Endometrial microvascular endothelial cells (primary cell): ENCODE measurements at regions not wholly inside any gene's neighbourhood (a gene's known extent, or its start where the extent isn't known, plus 50 kb on each side); places are given as distances from the start of the nearest gene placed in this dataset.

Experiments
- in situ Hi-C: cut with HindIII; loops from 2 replicates; pipeline ENCODE4 v1.10.0; 2017; ENCODE audit warnings: low sequenced_read_pairs, low pct_unique_long_range_greater_than_20kb; ENCODE audit errors: inconsistent ontology term

DNA sequence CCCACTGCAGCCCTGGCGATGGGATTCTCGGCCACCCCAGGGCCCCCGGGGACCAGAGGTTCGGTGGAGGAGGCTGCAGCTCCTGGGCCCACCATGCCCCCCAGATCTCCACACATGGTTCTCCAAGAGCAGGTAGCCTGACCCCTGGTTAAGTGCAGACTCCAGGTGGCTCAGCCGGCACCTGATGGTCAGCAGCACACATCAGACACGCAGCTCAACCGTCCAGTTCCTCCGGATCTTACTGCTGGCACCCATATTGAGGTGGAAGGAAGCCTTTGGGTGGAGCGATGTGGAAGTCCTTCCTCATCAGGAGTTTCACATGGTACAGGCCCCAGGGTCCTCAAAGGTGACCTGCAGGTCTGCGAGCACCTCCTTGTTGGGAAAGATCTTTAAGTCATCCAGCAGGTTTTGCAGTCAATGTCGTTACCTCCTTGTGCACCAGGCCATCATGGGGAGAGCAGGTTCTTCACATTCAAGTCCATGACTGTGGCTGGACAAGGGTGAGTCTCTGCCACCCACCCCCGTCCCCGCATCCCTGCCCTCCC is 74.2 kb upstream of the EEPD1 start:
- in situ Hi-C loops: no loop called here

DNA sequence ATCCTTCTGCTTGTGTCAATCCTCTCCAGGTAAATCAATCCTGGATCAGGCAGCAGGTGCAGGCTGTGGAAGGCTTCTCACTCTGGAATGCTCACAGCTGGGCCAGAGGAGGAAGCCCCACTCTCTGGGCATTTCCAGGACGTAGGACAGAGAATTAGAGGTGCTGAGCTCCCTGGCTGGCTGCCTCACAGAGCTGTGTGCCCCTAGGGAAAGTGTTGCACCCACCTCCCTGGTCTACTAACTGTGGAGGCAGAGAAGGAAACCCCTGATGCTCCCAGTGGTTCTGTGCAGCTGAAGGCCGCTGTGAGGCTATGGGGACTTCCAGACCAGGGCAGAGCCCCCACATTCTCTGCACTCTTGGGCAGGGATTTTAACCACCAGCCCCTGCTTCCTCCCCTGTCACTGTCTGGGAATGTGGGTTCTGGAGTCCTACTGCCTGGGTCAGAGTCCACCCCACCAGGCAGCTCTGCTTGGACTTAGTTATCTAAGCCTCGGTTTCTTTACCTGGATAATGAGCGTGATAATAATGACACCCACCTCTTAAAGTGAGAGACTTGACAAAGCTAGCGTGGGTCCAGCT is 73.5 kb upstream of the EEPD1 start:
- in situ Hi-C loops: no loop called here

DNA sequence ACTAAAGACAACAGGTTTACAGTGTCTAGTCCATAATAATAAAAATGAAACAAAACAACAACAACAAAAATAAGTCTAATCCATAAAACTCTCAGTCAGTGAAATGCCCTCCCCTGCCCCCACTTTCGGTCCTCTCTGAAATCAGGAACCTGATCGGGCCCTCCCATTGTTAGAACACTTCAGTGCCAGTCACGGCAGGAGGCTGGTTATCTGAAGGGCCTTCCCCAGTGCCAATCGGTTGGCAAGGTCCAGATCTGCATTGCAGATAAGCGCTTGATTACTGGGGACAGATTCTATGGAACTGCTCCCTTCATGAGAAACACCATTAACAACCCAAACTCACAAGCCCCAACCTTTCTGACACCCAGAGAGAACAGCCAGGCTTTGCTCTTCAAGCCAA is 72.2 kb upstream of the EEPD1 start:
- in situ Hi-C loops: no loop called here

DNA sequence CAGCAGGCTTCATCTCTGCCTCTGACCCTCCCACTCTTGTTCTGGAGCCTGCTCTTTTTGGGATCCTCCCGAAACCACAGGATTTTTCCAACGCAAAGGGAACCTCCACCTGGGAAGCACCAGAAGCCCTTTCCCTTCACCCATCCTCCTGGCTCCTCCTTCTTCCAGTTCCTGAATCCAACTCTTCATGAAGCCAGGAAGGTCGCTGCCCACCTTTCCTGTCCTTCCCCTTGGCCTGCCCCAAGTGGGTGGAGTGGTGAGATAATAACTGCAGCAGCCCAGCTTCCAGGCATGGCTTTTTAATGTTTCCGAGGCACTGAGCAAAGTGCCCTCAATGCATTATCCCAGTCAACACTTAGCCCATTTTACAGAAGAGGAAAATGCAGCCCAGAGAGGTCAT is 70.8 kb upstream of the EEPD1 start:
- in situ Hi-C loops: no loop called here

DNA sequence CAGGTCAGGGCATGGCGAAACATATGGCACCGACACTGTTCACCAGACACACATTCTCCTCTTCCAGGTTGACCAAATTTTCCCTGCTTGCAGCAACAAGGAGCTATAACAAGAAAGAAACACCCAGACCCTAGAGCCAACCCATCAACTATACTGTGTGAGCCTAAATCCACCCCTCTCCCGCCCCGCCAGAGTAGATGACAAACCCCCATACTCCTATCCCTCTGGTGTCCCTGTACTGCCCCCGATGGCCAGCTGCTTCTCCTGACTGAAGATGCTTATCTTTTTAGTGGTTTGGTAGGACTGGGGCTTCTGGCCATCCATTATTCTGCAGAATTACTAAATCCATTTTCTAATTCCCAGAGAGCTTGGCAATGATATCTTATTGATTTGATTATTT is 70.1 kb upstream of the EEPD1 start:
- in situ Hi-C loops: no loop called here

DNA sequence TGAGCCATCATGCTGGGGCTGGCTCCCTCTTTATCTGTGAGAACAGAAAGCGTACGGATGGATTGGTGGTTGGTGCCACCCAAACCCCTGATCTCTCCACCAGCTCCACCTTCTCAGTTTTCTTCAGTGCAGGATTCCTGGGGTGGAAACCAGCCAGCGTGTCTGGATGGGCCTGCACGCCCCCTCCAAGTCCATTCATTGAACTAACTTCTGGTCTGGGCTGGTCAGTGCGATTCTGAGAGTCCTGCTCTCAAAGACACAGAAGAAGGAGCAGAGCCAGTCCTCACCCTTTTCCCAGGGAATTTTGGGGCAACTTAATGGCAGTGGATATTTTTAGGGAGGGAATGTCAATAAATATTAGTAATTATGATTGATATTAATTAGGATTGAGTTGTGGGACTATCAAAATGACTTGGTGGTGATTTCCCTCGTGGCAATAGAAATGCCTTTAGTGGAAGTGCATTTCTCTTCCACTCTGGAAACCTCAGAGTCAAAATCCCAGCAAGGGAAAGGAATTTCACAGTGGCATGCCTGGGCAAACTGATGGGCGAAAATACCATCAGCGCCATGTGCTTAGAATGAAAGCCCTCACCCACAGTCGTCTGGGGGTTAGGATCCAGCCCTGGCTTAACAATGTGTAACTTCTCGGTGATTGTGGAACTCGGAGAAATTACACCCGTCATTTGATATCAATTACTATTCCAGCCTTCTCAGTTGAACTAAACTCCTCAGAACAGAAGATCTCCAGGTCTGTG is 69.3 kb upstream of the EEPD1 start:
- in situ Hi-C loops: no loop called here

DNA sequence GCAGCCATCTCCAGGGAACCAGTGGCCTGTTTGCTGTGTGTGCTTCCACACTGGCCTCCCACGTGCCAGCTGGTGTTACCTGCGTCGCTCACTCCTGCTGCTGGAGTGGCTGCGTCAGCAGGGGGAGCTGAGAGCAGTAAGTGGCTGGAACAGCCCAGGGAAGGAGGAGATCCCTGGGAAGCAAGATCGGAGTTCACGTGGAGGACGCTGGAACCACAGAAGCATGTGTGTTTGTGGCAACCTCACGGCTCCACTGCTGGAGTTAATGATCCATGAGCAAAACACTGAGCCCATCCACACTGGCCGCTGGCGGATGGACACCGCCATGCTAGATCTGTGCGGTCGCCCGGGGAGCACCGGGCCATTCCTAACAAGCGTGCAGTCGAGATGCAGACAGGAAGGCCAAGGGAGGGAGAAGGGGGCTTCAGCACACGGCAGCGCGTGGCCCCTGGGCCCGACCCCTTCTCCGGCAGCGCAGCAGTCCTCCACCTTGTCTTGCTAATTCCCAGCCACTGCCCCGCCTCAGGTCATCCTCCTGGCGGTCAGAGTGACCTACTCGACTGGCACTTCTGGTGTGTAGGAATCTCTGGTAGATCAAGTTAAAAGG is 68.5 kb upstream of the EEPD1 start:
- in situ Hi-C loops: no loop called here

DNA sequence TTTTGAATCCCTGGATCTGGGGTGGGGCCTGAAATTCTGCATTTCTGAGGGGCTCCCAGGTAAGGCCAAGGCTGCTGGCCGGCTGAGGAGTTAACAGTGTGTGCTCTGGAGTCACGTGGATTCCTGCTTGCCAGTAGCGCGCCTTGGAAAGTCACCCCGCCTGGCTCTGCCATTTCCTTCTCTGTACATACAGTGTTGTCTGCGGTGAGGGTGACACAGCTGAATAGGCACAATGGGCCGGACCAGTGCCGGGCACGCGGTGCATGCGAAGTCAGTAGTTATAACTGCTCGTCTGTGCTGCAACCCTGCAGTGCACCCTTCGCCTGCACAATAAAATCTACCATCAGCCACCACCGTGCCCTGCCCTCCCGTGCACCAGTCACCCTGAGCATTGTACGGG is 68.0 kb upstream of the EEPD1 start:
- in situ Hi-C loops: no loop called here

DNA sequence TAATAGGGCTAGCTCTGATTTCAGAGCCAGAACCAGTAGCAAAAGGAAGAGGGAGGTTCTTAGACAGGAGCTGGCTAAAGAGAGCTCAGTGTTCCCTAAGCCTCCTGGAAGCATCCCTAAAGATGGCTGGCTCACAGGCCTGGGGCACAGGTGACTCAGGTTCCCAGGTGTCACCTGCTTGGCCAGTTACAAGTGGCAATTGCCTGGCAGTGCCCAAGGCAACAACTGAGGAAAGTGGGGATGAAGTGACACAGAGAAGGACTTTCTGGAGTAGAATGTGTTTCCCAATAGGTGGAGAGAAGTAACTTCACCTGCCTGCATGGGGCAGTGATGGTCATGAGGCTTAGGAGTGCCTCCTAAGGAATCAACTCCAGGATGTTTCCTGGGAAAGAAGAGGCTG is 66.5 kb upstream of the EEPD1 start:
- in situ Hi-C loops: no loop called here

DNA sequence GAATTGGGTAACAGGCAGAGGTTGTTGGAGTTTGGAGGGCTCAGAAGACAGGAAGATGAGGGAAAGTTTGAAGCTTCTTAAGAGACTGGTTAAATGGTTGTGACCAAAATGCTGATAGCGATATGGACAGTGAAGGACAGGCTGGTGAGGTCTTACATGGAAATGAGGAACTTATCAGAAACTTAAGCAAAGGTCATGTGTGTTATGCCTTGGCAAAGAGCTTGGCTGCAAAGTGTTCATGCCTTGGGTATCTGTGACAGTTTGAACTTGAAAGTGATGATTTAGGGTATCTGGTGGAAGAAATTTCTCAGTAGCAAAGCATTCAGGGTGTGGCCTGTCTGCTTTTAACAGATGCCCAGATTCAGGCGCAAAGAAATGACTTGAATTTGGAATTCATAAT is 64.5 kb upstream of the EEPD1 start:
- in situ Hi-C loops: no loop called here

DNA sequence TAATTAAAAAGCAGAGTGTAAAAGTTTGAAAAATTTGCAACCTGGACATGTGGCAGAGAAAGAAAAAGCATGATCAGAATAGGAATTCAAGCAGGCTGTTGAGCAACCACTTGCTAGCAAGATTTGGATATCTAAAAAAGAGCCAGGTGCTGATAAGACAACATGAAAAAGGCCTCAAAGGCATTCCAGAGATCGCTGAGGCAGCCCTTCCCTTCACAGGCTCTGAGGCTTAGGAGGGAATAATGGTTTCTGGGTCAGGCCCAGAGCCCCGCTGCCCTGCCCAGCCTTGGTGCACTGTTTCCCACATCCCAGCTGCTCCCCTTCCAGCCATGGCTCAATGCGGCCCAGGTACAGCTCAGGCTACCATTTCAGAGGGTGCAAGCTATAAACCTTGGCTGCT is 64.1 kb upstream of the EEPD1 start:
- in situ Hi-C loops: no loop called here

DNA sequence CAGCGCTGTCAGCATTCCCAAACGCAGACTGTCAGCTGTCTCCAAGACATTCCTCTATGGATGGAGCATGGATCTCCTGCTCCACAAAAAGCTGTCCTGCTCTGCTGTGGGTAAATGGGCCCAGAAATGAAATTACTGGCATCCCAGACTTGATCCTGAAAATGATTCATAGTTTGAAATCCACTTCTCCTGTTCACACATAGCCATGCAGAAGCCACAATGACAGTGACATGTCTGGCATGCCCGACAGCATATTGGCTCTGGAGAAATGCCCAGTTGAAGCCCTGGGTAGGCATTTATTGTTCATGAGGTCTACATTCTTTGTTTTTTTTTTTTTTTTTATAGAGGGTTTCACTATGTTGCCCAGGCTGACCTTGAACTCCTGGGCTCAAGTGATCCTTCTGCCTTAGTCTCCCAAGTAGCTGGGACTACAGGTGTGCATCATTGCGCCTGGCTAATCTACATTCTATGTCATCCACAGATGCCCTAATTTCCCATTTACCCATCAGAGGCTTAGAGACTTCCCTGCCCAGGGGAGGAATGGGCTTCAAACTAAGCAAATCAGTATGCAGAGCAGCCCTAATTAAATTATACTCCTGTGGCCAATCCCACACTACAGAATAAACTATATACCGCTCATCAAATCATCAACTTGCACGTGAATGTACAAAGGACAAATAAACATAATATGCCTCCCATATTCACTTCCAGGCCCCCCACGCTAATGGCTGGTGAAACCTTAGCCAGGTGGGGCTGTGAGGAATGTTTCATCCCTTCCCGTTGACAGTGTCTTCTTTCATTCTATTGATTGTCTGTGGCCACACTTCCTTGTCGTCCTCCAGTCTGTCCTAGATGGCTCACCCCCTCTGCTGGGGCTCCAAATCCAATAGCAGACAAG is 61.8 kb upstream of the EEPD1 start:
- in situ Hi-C loops: no loop called here

DNA sequence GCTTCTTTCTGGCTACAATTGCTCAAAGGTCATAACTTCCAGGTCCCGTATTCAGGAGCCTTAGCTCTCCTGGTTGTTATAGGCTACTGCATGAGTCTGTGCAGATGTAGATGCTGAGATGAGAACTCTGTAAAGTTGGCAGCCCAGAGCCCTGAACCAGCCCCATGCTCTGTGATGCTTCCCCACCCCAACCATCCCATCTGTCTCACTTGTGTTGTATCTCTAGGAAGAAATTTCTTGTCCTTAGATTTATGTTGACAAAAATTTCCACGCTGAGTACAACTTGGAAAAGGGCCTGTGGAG is 61.2 kb upstream of the EEPD1 start:
- in situ Hi-C loops: no loop called here

DNA sequence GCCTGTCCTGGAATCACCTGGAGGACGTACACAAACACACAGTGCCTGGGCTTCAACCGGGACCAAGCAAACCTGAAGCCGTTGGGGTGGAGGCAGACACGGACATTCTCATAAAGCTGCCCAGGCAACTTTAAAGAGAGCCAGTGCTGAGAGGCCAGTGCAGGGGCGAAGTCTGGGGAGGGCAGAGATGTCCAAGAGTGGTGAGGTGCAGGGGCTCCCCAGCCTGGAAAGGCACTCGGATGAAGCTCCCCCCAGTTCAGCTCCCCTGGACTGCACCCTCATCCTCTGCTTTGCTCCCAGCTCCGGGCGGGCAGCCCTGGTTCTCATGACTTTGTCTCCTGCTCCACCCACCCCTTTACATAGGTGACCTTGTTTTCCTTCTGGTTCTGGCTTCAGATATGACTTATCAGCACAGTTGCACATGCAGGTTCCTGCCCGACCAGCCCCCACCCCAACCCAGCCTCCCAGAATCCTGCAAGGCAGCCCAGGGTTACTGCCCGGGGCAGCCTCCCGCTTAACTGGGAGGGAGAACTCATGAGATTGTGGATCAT is 60.8 kb upstream of the EEPD1 start:
- in situ Hi-C loops: no loop called here

DNA sequence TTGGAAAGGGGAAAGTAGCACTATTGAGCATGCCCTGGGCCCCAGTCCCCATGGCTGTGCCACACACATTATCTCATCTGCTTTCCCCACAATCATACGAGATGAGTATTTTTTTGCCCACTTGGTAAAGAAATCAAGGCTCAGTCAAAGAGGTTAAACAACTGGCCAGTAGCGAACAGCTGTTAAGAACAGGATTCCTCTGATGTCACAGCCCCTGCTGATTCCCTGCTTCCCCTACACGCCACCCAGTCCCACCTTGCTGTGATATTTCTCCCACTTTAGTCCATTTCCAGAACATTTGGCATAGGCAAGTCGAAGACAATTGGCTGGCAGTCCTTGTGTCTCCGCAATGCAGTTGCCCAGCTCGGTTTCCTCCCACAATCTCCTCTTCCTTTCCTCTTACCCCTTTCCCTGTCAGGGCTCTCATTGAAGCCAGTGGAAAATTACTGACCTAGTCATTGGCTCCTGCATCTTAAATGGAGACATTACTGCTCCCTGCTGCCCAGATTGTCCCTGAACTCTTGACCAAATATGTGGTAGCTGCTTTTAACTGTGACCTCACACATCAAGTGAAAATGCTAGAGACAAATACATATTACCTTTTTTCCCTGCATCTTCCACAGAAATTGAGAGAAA is 56.5 kb upstream of the EEPD1 start:
- in situ Hi-C loops: no loop called here

DNA sequence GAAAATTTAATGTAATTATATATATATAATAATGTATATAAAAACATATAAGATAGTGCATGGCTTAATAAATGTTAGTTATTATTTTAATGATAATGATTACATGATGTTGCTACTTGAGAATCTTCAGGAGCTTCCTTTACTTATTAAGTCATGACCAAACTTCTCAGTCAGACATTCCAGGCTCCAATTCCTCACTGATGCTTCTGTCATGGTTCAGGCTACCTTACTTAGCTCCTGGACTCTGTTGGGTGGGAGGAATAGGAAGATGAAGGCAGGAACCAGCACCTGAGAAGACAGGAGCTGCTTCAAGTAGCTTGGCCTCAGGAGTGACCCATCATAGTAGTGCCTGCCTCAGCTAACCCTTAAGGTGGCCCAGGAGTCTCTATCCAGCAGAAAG is 55.0 kb upstream of the EEPD1 start:
- in situ Hi-C loops: no loop called here

DNA sequence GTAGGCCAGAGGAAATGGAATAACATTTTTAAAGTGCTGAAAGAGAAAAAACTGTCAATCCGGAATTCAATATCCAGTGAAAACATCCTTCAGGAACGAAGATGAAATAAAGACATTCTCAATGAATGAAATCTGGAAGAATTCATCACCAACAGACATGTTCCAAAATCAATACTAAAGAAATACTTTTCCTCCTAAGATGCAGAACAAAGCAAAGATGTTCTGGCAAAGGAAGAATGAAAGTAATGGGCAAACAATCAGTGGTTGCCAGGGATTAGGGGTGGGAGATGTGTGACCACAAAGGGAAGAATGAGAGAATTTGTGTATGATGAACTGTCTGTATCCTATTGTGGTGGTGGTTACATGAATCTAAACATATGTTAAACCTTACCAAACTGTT is 52.8 kb upstream of the EEPD1 start:
- in situ Hi-C loops: no loop called here

DNA sequence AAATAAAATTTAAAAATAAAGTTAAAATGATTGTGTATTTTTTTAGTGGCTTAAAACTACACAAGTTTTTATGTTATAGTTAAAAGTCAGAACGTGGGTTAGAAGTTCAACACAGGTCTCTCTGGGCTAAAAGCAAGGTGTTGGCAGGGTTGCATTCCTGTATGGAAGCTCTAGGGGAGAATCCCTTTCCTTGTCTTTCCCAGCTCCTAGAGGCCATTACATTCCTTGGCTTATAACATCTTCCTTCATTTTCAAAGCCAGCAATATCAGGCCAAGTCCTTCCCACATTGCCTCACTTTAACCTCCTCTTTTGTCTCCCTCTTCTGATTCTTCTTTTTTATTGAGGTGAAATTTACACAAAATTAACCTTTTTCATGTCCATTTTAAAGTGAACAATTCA is 52.4 kb upstream of the EEPD1 start:
- in situ Hi-C loops: no loop called here
